ENCODE measurements at regions not wholly inside any gene's neighbourhood (a gene's known extent, or its start where the extent isn't known, plus 50 kb on each side); places are given as distances from the start of the nearest gene placed in this dataset.

DNA sequence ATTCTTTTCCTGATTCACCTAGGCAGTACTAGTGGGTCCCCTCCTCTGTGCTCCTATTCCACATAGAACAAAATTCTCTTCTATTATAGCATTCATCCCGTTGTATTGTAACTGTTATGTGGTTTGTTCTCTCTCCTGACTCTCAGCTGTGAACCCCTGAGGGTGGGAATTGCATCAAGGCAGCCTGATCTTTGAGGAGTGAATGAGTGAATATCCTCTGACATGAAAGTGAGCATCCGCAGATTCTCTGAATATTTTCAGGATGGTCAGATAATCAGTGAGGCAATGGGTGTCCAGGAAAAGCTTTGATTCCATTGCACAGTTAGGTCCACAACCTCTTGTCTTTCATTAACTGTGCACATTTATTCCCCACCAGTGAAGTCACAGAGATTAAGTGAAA, 67.6 kb upstream of the SLC22A23 start:
- DNase-seq (ENCODE audit: low spot score) = no peak
- ATAC-seq (ENCODE audit: low FRiP score) = no peak
- TF ChIP-seq, protein P1, sequence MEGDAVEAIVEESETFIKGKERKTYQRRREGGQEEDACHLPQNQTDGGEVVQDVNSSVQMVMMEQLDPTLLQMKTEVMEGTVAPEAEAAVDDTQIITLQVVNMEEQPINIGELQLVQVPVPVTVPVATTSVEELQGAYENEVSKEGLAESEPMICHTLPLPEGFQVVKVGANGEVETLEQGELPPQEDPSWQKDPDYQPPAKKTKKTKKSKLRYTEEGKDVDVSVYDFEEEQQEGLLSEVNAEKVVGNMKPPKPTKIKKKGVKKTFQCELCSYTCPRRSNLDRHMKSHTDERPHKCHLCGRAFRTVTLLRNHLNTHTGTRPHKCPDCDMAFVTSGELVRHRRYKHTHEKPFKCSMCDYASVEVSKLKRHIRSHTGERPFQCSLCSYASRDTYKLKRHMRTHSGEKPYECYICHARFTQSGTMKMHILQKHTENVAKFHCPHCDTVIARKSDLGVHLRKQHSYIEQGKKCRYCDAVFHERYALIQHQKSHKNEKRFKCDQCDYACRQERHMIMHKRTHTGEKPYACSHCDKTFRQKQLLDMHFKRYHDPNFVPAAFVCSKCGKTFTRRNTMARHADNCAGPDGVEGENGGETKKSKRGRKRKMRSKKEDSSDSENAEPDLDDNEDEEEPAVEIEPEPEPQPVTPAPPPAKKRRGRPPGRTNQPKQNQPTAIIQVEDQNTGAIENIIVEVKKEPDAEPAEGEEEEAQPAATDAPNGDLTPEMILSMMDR (IDR thresholded peaks at IDR 0.05) = no peak

DNA sequence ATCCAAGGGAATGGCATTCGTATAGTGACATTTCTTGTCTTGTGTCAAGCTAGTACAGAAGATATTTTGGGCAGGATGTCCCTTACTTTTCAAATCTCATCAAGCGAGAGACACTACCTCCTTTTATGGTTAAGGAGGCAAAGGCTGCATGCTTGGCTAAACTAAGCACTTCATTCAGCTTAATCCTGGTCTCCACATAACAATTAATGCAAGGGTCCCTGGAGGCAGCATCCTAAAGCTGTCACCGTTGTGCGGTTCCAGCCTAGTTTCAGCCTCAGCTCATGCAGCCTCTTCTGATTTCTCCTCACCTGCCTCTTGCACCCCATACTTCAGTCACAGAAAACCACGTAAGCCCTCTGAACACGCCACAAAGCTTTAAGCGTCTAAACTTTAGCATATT, 67.1 kb upstream of the SLC22A23 start:
- DNase-seq (ENCODE audit: low spot score) (no peak), ATAC-seq (ENCODE audit: low FRiP score) (no peak)
- TF ChIP-seq, protein P1 (IDR thresholded peaks at IDR 0.05) = no peak

DNA sequence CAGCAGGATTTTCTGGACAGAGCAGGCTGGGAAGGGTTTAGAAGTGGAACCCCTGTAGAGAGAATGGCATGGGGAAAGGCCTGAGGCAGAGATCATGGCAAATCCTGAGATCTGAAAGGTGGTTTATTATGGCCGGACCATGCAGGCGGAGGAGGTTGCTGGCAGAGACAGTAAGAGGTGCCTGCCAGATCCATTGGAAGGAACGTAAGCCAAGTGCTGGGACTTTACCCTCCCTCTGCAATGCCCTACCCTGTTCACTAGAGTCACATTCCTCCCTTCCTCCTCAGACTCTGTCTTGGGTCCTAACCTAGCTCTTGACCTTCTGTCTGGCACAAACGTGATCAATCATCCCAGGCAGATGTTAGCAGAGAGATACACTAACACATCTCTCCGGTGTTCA, 66.4 kb upstream of the SLC22A23 start:
- TF ChIP-seq, protein P1 (IDR thresholded peaks at IDR 0.05) = no peak
- DNase-seq (ENCODE audit: low spot score) = no peak
- peak; percentile 45 for ATAC-seq (ENCODE audit: low FRiP score)

DNA sequence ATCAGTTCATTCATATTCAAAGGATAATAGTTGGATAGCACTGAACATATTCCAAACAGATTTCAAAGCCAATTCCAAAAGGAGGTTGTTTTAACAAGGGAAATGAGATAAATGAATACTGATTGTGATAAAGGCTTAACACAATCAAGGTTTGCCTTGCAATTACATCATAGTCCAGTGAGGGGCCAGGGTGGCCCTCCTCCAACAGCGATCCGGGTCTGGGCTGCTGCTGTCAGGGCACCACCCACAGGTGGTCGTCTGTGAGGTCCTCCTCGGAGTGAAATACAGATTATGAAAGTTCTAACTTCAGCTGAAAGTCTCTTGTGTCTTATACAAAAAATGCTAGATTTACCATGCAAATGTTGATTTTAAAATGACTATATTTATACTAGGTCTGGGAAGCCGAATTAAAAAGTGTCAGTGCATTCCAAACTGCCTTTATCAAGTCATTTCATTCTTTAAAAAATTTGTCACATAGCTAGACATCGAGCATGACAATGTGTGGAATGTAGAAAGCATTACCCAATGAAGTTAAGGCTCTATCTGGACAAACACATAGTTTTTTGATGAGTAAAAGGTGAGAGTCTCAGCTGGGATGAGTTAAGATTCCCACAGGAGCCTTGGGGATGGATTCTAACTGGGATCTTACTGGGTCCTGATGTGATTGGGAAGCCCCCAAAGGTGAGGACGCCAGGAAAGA, 65.9 kb upstream of the SLC22A23 start:
- DNase-seq (ENCODE audit: low spot score) (no peak), ATAC-seq (ENCODE audit: low FRiP score) (no peak)
- TF ChIP-seq, protein P1 (IDR thresholded peaks at IDR 0.05) = no peak

DNA sequence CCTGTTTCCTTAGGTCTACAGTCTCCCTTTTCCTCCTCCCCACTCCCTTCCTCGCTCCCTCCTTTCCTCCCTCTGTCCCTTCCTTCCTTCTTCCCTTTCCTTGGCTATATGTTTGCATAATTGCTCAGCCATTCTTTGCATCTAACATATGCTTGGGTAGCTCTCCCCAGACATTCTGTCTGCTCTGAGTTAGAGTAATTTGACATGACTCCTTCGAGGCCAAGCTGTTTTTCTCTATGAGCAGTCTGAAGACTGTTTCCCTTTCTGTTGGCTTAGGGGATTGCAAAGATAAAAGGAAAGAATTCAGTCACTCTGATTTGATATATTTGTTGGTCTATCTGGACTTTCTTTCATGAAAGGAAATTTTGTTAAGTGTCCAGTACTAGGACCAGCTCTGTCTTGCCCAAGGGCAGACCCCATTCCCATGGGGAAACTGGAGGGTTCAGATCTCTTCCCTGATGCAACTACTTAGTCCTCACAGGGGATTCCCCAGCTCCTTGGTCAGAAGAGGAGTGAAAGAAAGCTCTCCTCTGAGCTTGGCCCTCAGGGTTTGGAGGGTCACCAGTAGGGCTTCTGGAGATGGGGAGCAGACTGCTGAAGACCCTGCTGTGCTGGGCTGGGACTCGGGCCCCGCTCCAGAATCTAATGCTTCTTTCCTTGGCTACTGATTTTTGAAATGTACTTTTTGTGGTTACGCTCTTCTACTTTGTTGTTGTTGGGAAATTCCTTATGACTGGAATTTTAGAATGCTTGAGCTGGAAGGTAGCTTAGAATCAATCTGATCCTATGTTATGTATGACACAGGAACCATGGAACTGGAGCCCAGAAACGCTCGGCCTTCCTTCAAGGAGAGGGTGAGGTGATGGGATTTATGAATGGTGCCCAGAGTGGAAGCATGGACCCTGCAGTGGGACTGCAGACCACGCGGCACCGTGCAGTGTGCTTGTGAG, 63.7 kb upstream of the SLC22A23 start:
- no peak for ATAC-seq (ENCODE audit: low FRiP score)
- TF ChIP-seq, protein P1 (IDR thresholded peaks at IDR 0.05) = no peak
- no peak for DNase-seq (ENCODE audit: low spot score)

DNA sequence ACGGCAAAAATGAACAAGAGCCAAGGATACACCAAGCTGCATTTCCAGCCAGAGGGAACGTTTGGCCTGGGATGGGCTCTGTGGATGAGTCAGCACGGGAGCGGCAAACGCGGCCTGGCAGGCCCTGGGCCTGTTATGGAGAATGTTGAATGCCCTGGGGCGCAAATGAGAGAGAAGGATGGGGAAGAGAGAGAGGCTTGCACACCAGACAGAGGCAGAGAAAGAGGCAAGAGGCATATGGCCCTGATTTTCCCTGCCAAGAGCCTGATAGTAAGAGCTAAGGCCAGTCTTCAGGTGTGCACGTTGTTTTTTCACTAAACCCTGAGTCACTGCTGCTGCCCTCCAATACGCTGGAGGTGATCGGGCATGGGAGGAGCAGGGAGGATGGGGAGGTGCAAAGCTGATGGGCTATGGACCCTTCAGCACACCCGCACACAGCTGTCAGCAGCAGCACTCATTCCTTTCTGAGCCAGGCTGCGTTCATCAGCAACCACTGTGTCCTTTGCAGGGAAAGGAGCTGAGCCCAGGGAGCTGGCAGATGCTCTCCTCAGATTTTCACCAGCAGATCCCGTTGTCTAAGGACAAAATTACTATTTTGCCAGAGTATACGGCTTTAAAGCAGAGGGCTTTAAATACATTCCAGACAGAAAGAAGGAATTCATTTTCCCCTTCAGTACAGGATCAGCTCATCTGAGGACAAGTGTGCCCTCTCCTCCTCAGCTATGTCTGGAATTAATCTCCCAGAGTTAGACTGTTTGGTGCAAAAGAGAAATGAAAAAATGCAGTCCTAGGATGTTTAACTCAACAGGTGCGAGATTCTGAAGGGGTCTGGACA, 61.7 kb upstream of the SLC22A23 start:
- DNase-seq (ENCODE audit: low spot score) (no peak), ATAC-seq (ENCODE audit: low FRiP score) (peak; percentile 84)
- TF ChIP-seq, protein P1 (IDR thresholded peaks at IDR 0.05) = no peak
